Ishikawa (cell line): ENCODE measurements at regions not wholly inside any gene's neighbourhood (a gene's known extent, or its start where the extent isn't known, plus 50 kb on each side); places are given as distances from the start of the nearest gene placed in this dataset.

Source experiments
- CEBPB ChIP-seq: IDR thresholded peaks from 2 replicates; pipeline ENCODE4 v1.6.1; 2012
- CREB1 ChIP-seq: IDR thresholded peaks from 2 replicates; pipeline ENCODE4 v1.6.1; 2012; ENCODE audit warnings: low read depth
- EP300 ChIP-seq: IDR thresholded peaks from 2 replicates; pipeline ENCODE4 v1.6.1; 2012; ENCODE audit warnings: borderline replicate concordance
- MAX ChIP-seq: IDR thresholded peaks from 2 replicates; pipeline ENCODE4 v1.6.1; 2012
- RAD21 ChIP-seq: IDR thresholded peaks from 2 replicates; pipeline ENCODE4 v1.6.1; 2012; ENCODE audit warnings: low read depth
- YY1 ChIP-seq: IDR thresholded peaks from 2 replicates; pipeline ENCODE4 v1.6.1; 2012; ENCODE audit warnings: low read depth
- ZBTB7A ChIP-seq: IDR thresholded peaks from 2 replicates; pipeline ENCODE4 v1.6.1; 2012; ENCODE audit warnings: low read depth

GRCh38 chr13:86185636-86186035 is 386.4 kb upstream of the SLITRK6 start:
- no peak for TF ChIP-seq CREB1
- TF ChIP-seq EP300, result no peak
- TF ChIP-seq MAX, result no peak
- TF ChIP-seq ZBTB7A, result no peak
- TF ChIP-seq YY1, result no peak
- no peak for TF ChIP-seq RAD21
- no peak for TF ChIP-seq CEBPB
